ENCODE measurements at regions not wholly inside any gene's neighbourhood (a gene's known extent, or its start where the extent isn't known, plus 50 kb on each side); places are given as distances from the start of the nearest gene placed in this dataset.
"Not testable (repeated sequence)": the region's sequence is repeated elsewhere in the genome, so short reads cannot be mapped to it uniquely, and the experiment has no call there.

DNA sequence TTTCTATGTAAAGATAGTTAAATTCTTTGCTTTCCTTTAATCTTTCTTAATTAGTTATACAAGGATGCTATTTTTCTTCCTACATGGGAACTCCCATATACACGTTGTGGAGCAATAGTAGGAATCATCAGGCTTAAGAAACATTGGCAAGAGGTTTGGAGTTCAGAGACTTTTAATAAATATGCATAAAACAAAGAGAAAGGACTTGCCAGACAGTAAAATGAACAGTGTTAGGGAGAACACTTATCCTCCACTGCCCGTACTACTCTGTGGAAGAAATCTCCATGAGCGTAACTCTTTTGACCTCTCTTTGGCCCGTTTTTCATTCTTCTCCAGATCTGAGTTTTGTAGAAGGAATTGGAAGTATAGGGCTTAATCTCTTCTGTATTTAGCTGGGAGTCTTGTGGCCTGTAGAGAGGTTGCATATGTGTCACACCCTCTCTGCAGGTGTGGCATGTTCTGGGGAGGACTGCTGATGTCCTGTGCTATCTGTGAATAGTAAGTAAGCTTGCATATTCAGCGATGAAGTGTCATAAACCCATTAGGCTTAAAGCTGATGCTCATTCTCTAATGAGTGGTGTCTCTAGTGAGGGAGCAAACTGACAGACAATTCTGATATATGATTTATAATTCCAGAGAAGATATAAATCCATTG is 455.4 kb upstream of the FAR2 start:
- DNase-seq = no peak

DNA sequence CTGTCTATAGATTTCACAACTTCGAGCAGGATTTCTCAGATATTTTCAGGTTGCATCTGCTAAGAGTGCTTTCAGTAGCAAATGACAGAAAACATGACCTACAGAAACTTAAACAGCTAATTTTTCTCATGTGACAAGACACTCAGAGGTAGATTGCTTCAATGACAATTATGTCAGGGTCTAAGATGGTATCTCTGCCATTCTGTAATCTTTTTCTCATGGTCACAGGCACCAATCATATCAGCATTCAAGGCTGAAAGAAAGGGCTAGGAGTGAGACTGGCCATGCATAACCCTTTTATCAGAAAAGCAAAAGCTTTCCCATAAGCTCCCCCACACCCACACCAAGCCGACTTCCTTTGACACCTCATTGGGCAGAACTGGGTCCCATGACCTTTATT is 450.5 kb upstream of the FAR2 start:
- no peak for DNase-seq

DNA sequence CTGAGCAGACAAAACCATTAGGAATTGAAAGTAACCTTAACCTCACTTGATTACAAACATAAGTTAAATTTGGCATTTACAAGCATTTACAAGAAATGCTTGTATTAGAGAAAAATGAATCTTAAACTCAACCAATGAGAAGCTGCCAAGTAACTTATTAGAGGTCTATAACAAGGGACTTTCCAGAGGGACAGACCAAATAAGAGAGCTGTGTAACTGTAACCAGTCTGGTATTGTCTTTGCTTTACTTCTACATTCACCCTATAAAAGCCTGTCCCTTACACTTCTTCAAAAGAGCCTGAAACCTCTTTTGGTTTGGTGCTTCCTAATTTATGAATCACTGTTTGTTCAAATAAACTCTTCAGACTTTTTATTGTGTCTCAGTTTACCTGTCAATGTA is 450.0 kb upstream of the FAR2 start:
- DNase-seq = no peak

DNA sequence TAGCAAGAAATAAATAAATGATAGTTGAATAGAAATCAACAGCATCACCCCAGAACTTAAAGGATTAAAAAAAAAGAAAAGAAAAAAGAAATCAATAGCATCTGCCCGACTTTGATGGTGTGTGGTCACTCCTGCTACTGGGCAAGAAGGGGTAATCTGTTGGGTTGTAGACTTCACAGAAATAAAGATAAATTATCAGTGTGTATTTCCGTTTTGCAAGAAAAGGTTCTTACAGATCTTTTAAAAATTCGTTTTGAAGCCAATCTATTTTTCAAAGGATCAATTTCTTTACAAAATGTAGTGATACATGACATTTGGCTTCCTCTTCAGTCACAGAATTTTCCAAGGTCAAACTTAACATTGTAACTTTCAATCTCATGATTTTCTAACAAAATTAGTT is 448.9 kb upstream of the FAR2 start:
- DNase-seq = no peak

DNA sequence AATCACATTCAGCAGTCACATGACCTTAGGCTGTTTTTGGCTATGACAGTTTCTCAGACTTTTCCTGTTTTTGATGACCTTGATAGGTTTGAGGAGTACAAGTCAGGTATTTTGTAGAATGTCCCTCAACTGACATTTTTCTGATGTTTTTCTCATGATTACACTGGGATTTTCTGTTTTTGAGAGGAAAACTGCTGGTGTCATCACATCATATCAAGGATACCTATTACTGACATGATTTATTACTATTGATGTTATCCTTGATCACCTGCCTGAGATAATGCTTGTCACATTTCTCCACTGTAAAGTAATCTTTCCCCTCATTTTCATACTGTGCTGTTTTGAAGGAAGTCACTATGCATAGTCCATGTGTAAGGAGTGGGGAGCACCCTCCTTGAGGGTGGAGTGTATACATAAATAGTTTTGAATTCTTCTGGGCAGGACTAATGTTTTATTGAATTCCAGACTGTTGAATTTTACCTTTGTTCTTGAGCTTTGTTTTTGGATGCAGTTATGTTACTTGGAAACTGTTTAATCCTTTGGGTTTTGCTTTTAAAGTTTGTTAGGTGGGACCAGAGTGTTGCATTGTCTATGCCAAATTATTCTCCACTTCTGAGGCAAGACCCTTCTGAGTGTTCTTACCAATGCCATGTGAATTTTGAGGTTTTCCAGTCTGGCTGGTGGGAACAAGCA is 444.5 kb upstream of the FAR2 start:
- no peak for DNase-seq

DNA sequence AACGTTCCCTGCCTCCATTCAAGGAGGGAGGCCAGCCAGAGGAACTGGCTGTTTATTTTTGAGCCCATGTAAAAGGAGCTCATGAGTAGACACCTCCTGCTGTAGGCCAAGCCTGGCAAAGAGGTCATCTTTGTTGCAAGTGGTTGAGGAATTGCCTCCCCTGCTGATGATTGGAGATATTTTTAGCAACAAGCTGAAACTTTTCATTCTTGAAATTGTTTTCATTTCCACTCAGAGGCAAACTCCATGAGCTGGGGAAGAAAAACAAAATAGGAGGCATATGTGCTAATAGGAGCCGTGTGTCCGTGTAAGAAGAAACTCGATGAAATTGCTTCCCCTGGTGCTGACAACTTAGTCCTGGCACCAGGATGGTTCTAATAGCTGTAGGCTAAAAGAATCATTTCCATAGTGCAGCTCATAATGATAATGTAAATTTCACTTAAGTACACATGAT is 440.1 kb upstream of the FAR2 start:
- no peak for DNase-seq

DNA sequence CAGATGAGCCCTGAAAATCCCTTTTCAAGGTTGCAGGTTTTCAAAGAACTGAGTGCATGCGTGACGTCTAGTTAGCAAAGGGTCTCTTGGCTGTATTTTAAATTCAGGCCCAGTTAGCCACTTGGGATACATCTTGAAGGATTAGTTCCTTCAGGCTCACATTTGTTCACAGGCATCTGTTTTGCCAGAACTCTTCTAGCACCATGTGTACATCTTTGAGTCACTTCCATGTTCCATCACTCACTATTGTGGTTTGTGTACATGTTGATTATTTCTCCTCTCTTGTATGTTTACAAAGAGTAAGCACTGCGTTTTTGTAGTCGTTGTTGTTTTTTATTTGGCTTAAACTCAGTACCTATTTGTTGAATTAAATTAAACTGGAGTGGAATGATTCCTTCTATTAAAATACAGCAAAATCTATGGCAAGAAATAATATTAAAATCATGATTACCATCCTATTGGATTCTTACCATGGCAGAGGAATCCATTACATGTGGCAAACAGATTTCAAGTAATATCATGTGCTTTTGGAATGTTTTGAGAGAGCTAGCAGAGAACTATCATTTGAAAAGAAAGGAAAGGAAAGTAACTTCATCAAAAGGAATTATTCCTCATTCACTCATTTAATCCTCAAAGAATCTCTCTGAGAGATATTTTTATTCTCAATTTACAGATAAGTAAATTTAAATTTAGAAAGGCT is 438.9 kb upstream of the FAR2 start:
- no peak for DNase-seq

DNA sequence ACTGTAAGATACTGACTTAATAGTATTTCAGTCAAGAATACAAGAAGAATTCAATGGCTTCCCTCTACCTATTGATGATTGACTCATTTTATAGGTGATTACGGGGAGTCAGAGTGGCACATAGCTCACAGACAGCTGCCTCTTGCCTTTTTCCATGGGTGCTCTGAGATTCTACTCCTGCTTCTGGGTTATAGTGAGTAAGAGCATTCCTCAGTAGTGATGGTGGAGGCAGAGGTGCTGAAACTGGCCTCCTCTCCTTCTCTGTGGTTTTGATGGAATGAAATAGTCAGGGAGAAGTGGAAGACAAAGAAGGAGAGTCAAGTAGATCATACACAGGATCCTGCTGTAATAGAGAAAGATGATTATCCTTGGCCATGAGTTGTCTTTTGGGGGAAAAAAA is 438.2 kb upstream of the FAR2 start:
- no peak for DNase-seq

DNA sequence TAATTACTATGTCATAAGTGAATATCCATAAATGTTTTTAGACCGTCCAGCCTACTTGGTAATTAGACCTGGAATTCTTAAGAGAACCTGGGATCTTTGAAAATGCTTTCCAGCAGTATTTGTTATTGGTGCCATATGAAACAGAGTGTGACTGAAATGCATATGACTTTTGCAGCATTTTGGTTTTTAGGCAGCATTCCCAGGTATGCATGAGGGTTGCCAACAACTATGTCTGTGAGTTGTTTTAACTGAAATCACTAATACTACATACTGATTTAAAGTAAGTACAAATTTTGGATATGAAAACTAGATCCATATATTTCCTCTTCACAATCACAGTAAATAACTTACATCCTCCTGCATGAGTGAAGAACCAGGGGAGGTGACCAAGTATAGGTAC is 437.7 kb upstream of the FAR2 start:
- peak; percentile 56 for DNase-seq

DNA sequence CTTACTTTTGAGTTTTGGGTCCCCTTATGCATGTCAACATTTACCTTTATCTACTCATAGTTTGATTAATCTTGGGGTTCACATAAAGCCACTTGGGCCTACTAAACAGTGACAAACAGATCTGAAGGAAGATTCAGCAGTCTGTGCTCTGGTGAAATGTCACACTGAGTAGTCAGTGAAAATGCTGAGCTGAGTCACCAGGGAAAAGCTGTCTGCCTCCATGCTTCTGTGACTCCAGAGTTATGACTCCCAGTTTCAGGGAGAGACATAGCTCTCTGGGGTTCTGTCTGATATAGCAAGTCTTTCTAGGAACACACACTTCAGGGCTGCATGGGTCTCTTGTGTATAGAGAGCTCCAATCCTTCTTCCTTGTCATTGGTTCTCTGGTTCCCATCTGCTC is 406.3 kb upstream of the FAR2 start:
- no peak for DNase-seq

DNA sequence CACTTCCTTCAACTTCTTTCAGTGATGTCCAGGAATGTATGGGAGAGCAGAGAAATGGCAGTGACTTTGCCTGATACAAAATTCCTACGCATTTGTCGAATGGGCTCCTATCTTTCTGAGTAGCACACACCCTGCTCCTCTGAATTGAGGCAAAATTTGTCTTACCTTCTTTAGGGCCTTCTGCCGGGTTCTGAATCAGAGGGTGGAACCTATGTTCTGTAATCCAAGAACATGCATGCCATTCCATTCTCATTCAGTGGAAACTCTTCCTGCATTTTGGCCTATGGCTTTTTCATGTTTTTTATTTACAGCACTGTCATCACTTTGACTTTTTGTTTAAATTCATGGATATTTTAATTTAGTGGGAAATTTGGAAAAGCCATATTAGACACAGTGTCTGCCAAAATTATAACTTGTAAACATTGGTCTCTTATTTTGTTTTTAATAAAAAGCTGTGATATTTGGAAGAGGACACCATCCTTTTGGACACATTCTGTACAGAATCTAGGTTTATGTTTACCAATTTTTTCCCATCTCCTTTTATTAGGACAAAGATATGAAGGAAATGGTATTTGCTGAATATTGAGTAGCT is 402.2 kb upstream of the FAR2 start:
- no peak for DNase-seq

DNA sequence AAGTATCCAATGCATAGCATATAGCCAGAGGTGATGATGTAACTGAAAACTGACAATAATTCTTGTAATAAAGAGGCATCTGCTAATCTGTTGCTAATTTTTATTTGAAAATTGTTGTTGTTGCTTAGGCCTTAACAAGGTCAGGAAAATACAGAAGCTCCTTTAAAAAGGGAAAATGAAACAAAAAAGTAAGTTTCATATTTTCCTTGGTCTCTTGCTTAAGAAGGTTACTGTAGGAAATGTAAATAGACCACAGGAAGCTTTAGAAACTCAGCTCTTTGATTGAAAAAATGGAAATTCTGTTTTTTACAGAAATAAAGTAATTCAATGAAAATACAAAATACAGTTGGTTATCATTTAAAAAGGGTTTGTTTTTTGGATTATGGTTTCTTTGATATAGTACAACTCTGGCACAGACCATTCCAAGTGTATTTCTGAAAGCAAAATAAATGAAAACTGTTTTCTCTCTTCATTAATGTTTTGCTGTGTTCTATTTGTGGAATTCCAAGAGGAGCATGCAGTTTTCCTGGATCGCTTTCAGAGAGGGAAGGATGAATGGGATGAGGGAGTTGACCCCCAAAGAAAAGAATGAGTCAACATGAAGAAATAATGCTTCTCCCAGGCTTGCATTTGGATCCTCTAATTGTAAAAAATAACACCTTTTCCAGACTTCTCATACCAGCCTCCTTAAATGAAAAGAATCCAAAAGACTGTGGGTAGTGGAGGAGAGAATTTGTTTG is 398.0 kb upstream of the FAR2 start:
- no peak for DNase-seq

DNA sequence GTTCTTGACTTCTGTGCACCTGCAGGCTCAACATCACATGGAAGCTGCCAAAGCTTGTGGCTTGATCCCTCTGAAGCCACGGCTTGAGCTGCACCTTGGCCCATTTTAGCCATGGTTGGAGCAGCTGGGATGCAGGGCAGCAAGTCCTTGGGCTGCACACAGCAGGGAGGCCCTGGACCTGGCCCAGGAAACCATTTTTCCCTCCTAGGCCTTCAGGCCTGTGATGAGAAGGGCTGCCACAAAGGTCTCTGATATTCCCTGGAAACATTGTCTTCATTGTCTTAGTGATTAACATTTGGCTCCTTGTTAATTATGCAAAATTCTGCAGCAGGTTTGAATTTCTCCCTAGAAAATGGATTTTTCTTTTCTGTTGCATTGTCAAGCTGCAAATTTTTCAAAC is 394.1 kb upstream of the FAR2 start:
- DNase-seq = no peak

DNA sequence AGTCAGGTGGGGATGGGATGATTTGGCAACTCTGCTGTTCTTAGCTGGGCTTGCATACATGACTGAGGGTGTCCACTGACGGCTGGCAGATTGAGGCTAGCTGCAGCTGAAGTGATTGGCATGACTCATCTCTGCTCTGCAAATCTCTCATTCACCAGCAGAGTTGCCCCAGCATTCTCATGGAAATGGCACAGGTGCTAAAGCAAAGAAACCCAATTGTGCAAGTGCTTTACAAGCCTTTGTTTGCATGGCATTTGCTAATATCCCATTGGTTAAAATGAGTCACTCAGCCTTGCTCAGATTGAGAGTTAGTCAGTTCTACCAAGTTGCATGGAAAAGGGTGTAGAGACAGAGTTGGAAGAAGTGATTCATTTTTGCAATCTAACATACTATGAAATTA is 389.7 kb upstream of the FAR2 start:
- no peak for DNase-seq

DNA sequence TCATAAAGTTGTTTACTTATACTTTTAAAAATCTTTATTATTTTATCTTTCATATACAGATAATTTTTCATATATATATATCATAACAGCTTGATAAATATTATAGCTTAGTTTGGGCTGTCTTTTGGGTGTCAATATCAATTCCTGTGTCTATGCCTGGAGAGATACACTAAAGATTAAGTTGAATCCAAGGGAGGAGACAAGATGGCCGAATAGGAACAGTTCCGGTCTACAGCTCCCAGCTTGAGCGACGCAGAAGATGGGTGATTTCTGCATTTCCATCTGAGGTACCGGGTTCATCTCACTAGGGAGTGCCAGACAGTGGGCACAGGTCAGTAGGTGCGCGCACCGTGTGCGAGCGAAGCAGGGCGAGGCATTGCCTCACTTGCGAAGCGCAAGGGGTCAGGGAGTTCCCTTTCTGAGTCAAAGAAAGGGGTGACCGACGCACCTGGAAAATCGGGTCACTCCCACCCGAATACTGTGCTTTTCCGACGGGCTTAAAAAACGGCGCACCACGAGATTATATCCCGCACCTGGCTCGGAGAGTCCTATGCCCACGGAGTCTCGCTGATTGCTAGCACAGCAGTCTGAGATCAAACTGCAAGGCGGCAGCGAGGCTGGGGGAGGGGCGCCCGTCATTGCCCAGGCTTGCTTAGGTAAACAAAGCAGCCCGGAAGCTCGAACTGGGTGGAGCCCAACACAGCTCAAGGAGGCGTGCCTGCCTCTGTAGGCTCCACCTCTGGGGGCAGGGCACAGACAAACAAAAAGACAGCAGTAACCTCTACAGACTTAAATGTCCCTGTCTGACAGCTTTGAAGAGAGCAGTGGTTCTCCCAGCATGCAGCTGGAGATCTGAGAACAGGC is 388.8 kb upstream of the FAR2 start:
- not testable (repeated sequence) for DNase-seq

DNA sequence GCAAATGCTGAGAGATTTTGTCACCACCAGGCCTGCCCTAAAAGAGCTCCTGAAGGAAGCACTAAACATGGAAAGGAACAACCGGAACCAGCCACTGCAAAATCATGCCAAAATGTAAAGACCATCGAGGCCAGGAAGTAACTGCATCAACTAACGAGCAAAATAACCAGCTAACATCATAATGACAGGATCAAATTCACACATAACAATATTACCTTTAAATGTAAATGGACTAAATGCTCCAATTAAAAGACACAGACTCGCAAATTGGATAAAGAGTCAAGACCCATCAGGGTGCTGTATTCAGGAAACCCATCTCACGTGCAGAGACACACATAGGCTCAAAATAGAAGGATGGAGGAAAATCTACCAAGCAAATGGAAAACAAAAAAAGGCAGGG is 387.2 kb upstream of the FAR2 start:
- not testable (repeated sequence) for DNase-seq

DNA sequence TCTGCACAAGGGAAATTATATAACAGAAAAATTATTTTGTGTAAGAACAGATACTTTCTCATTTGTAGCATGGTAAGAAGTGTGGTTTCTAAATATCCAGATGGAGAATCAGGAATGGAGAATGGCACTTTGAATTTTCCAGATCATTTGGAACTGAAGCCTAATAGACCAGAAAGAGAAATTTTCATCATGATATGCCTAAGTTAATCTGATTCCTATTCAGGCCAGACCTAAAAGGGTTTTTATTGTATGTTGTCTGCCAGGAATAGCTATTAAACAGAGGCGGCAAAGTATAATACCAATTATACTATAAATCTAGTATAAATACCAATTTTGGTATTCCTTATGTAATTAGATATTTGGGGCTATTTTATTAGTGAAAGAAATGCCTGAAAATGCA is 382.7 kb upstream of the FAR2 start:
- DNase-seq = no peak

DNA sequence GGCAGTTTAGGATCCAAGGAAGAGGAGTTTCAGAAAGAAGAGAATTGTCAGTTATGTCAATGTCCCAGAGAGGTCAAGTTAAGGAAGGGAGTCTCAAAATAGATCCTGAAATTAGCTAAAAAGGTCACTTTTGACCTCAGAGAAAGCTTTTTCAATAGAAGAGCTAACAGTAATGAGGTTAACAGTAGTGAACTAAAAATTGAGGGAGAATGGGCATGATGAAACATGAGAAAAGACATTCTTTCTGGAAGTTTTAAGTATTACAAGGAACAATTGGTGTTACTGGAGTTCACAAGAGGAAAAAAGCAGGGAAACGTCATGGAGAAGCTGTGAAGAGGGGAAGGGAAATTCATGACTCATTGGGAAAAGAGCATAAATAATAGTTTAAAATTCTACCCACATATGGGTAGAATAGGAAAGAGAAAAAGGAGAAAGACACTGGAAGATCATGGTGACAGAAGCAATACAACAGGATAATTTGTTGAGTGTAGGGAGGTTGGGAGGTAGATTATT is 381.2 kb upstream of the FAR2 start:
- DNase-seq = no peak

DNA sequence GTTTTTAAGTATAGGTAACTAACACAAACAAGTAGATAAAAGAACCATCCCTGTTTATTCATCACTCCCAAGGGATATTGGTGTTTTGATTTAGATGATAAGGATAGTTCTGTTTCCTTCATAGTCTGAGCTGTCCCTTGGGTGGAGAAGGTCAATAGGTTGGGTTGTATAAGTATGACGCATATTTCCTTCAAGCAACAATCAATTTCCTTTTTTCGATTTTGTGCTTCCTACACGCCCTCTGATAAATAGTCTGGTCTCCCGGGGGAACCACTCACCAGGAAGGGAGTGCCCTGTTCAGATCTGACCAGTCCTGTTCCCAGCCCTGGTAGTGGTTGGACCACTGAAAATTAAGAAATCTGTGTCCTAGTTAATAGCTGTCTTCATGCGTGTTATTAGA is 378.8 kb upstream of the FAR2 start:
- no peak for DNase-seq

DNA sequence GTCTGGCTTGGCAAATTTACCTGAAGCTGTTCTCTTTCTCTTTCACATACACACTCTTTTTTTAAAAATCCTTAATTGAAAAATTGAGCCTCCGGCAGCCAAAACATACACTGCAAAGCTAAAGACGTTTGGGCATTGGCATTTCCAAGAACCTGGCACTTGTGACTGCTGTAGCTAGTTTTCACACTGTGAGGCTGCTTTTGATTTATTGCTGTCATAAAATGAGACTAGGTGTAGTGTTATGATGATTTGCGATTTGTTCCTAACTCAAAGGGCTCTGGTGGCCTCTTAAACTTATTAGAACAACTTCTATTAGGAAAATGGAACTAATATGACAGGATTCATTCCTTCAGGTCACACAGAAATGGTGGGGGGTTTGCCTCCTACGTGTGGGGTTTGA is 377.1 kb upstream of the FAR2 start:
- no peak for DNase-seq

DNA sequence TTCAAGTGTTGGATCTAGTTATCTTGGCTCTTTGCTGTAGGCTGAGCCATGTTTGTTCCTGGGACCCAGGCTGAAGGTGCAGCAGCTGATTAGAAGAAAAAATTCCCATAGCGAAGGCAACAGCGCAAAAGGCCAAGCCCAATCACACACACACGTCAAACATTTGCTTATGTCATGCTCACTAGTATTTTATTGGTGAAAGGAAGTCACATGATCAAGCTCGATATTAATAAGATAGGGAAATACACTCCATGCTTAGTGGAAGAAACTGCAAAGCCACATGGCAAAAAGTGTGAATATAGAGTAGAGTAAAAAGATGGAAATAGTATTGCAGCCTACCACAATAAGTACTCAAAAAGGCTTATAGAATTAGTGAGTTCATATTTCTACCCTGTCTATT is 373.5 kb upstream of the FAR2 start:
- no peak for DNase-seq

DNA sequence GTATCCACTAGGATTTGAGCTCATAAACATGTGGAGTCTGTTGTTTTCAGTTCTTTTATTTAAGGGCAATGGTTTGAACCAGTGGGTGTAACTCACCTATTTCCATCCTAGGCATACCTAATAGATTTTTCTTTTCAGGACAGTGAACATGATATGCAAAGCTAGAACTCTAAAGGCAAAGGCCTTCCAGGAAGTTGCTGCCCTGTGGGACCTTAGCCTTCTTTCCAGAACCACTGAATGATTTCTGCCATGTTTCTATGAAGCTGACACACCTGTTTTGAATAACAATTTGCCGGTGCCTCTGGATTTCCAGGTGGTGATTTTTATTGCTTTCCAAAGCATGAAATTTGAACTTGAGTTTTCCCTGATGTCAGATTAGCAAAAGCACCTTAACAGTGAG is 372.9 kb upstream of the FAR2 start:
- DNase-seq = no peak

All from right forelimb (tissue), 1 donor.